ENCODE measurements at regions not wholly inside any gene's neighbourhood (a gene's known extent, or its start where the extent isn't known, plus 50 kb on each side); places are given as distances from the start of the nearest gene placed in this dataset.

- no peak for DNase-seq
Measured at GRCh38 chr6:148035806-148036390, 306.7 kb upstream of the SASH1 start.

- DNase-seq = no peak
Measured at GRCh38 chr6:148037496-148037895, 305.1 kb upstream of the SASH1 start.

DNA sequence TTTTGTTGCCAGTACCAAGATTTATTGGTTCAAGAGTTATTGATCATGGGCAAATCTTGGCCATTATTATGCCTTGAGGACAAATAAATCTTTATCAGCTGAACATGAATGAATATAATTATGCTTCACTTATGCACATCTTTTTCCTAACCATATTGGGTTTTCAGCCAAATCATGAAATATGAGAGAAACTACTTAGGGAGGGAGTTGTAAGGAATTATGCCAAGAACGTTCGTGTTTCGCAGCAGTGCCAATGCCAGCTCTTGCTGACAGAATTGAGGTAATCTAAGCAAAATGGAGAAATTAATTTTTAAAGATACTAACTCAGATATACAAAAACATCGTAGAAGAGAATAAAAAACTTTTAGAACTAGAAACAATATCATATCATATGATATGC lies 301.1 kb upstream of the SASH1 start:
- DNase-seq = no peak

- no peak for DNase-seq
Measured at GRCh38 chr6:148042536-148042935, 300.1 kb upstream of the SASH1 start.

DNA sequence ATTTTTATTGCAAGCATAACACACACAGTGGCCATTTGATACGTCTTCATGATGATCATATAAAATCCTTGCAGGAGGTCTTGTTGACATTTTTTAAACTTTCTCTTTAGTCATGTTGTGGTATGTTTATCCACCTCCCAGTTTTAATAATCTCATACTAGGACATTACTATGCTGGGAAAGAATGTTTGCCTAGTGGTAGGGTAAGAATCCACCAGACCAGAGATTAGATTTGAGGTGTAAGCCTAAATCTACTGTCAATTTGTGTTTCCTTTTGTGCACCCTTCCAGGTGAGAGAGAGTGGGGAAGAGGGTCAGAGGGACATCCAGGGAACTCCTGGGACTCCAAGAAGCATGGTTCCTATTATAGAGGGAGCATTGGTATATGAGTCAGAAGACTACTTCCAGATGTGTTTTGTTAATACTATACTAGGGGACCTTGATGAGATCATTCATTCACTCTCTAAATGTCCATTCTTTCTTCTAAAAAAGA lies 298.3 kb upstream of the SASH1 start:
- DNase-seq = no peak

GRCh38 chr6:148044921-148045320 lies 297.7 kb upstream of the SASH1 start:
- no peak for DNase-seq

- DNase-seq = no peak
Measured at GRCh38 chr6:148053209-148053608, 289.4 kb upstream of the SASH1 start.

DNA sequence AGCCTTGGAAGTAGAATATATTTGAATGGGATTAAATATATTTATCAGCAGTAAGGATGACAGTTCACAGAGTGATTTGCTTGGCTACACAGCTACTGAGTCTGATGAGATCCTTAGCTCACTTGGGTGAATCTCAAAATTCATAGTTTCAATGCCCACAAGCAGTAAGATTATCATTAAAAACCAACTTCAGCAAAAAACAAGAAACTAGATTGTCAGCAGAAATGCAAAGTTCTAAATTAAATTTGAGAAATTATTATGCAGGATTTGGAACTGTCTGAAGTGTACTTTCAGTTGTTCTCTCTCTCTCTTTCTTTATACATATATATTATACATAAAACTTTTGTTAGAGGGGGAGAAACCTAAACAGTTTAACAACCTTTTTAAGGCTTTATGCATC lies 288.8 kb upstream of the SASH1 start:
- DNase-seq = no peak

GRCh38 chr6:148054219-148054618 lies 288.4 kb upstream of the SASH1 start:
- DNase-seq = no peak

DNA sequence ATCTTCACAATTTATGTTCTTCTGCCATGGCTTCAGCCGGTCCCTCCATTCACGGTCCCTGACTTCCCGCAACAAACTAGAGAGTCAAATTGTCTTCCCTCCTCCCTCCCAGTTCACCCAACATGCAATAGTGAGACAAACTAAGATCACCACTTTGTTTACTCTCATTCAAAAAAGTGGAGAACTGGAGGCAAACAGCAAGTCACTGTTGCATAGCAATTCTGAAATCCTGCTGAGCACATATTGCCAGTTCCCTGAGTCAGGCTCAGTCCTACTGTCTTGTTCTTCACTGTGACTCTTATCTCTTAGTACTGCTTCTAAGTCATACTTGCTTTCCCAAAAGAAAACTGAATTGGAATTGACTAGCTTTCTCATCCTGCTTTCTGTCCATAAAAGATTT lies 287.2 kb upstream of the SASH1 start:
- DNase-seq = no peak

DNA sequence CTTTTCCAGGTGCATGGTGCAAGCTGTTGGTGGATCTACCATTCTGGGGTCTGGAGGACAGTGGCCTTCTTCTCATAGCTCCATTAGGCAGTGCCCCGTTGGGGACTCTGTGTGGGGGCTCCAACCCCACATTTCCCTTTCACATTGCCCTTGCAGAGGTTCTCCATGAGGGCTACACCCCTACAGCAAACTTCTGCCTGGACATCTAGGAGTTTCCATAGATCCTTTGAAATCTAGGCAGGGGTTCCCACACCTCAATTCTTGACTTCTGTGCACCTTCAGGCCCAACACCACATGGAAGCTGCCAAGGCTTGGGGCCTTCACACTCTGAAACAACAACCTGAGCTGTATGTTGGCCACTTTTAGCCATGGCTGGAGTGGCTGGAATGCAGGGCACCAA lies 282.8 kb upstream of the SASH1 start:
- no peak for DNase-seq

GRCh38 chr6:148064406-148065134 lies 278.1 kb upstream of the SASH1 start:
- peak in 1 of 58 donors; percentile 1 for DNase-seq

DNA sequence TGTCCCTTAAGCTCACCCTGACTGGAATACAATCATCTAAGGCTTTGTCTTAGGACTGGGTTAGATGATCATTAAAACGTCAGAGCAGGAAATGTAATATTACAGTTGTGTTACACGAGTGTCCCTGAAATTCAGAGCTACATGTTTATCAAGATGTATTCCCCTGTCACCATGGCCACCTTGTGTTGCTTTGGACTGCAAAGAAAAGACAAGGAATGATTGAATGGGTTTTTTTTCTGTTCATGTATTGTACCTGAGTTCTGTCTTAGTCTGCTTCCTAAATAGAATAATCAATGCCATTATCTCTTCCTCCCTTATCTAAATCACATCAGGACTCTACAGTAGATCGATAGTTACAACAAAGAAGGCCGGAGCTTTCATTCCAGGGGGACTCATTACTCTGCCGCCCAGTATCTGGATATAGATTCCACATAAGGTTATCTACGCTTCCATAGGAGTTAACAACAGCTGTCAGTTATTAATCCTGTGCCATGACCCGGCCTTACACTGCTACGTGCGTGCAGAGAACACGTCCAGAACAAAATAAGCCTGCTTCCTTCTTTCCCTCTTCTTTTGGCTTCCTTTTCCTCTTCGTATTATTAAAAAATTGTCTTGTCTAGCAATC lies 274.1 kb upstream of the SASH1 start:
- DNase-seq = no peak

- no peak for DNase-seq
Measured at GRCh38 chr6:148069256-148069655, 273.4 kb upstream of the SASH1 start.

- DNase-seq = no peak
Measured at GRCh38 chr6:148074291-148074690, 268.3 kb upstream of the SASH1 start.

- DNase-seq = no peak
Measured at GRCh38 chr6:148074738-148075137, 267.9 kb upstream of the SASH1 start.

GRCh38 chr6:148075352-148075751 lies 267.3 kb upstream of the SASH1 start:
- no peak for DNase-seq

GRCh38 chr6:148076051-148076450 lies 266.6 kb upstream of the SASH1 start:
- DNase-seq = no peak

DNA sequence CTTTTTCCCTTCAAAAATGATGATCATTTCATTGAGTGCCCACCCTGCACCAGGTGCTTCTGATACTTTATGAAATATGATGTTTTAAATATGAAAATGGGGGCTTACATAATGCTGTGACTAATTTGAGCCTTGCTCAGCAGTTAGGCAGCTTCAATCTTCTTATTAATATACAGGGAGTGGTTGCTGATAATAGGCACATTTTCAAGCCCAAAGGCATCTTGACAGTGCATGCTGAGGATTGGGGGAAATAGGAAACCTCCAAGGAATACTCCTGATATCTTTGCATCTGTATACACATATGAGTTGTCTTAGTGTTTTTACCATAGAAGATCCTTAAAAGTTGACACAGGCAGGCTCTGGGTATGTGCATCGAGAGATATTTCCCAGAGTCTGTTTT lies 262.3 kb upstream of the SASH1 start:
- no peak for DNase-seq

DNA sequence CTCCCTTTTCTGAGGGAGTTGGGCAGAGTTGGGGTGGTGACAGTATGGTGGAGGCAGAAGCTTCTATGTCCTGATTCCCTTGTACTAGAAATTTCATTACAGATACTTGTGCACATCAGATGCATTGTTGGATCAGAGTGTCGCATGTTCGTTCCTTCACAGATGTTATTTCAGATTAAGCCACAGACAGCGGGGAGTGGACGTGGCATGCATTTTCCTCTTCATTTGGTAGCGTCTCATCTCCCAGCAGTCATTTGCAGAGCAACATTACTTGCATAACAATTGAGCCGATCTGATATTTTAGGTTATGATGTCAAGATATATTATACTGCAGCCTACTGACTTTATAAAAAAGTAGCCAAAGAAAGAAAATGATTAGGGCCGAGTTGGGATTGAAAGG lies 261.6 kb upstream of the SASH1 start:
- no peak for DNase-seq

DNA sequence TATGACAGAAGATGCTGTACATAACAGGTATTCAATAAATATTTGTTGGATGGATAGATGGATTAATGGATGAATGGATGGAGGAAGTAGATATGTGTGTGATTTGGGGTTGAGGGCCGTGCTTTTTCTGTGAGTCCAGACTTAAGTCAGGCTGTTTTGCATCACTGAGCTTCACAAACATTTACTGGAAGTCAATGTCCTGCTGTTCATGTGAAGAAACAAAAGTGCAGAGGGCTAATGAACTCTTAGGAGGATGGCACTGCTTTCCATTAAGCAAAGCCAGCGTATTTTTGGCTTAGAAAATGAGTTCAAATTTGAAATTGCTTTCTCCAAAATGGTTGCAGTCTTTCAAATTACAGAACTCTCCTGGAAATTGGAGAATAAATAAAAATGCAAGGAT lies 260.6 kb upstream of the SASH1 start:
- DNase-seq = no peak

DNA sequence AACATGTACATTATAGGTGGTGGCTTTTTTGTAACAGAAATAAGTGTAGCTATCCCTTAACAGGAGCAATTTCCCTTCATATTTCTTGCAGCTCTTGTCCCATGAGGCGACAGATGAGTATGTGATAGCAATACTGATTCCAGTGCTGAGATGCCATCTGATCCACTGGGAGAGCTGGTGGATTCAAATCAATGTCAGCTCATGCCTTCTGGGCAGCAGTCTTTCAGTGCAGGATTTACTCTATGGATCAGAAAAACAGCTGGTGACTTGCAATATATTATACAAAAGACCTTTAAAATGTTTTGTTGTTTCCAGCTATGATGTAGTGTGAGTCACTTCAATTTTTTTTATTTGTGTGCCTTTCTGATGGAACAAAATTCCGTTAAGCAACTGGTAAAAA lies 259.9 kb upstream of the SASH1 start:
- no peak for DNase-seq

All from anterior cingulate cortex (tissue), 58 donors.